Sigmoid colon (tissue), 4 donors: ENCODE measurements at regions not wholly inside any gene's neighbourhood (a gene's known extent, or its start where the extent isn't known, plus 50 kb on each side); places are given as distances from the start of the nearest gene placed in this dataset.

Source experiments
- EP300 ChIP-seq, 4 donors: sonication (generic); formaldehyde crosslinking; IDR thresholded peaks; one replicate each; pipeline ENCODE4 v1.6.1; 2017; ENCODE audit warnings: antibody characterized with exemption in 4 of 4
- POLR2A ChIP-seq, 2 donors: fragments of 450-650 bp; IDR thresholded peaks; one replicate each; pipeline ENCODE4 v1.6.1; 2016; ENCODE audit warnings: antibody characterized with exemption in 2 of 2, mild to moderate bottlenecking in 2 of 2, moderate library complexity in 2 of 2
- POLR2AphosphoS5 ChIP-seq, 4 donors: sonication (generic); formaldehyde crosslinking; IDR thresholded peaks; one replicate each; pipeline ENCODE4 v1.6.1; 2017; ENCODE audit warnings: antibody characterized with exemption in 4 of 4
- TF ChIP-seq, protein P1 (sequence below), 4 experiments: fragments of 450-650 bp in 3 of 4; fragments of 200-600 bp in 1 of 4; IDR thresholded peaks; one replicate each; pipeline ENCODE4 v1.5.1; 2016 to 2019; ENCODE audit warnings: antibody characterized with exemption in 4 of 4, mild to moderate bottlenecking in 3 of 4, moderate library complexity in 2 of 4

DNA sequence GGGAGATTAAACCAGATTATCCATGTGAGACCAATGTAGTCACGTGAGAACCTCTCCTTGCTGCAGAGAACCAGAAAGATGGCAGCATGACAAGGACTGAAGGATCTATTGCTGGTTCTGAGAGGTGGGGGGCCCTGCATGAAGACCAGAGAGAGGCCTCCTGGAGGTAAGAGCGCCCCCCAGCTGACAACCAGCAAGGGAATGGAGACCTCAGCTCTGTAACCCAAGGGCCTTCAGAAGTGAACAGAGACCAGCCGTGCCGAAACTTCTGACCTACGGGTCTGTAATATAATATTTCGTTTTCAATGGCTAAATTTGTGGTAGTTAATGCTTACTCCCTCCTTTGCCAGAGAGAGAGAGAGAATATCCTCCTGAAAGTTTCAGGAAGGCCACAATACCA, 524.1 kb upstream of the TBX3 start:
- TF ChIP-seq, protein P1, sequence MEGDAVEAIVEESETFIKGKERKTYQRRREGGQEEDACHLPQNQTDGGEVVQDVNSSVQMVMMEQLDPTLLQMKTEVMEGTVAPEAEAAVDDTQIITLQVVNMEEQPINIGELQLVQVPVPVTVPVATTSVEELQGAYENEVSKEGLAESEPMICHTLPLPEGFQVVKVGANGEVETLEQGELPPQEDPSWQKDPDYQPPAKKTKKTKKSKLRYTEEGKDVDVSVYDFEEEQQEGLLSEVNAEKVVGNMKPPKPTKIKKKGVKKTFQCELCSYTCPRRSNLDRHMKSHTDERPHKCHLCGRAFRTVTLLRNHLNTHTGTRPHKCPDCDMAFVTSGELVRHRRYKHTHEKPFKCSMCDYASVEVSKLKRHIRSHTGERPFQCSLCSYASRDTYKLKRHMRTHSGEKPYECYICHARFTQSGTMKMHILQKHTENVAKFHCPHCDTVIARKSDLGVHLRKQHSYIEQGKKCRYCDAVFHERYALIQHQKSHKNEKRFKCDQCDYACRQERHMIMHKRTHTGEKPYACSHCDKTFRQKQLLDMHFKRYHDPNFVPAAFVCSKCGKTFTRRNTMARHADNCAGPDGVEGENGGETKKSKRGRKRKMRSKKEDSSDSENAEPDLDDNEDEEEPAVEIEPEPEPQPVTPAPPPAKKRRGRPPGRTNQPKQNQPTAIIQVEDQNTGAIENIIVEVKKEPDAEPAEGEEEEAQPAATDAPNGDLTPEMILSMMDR (IDR thresholded peaks at IDR 0.05), result no peak
- TF ChIP-seq POLR2AphosphoS5 (IDR thresholded peaks at IDR 0.05) (no peak), EP300 (IDR thresholded peaks at IDR 0.05) (no peak), POLR2A (IDR thresholded peaks at IDR 0.05) (no peak)
